Activated CD8-positive, alpha-beta memory T cell treated with anti-CD3 and anti-CD28 coated beads, Interleukin-2, amount 50 U/mL, for 24 hours (primary cell): ENCODE measurements at regions not wholly inside any gene's neighbourhood (a gene's known extent, or its start where the extent isn't known, plus 50 kb on each side); places are given as distances from the start of the nearest gene placed in this dataset.
"Not testable (repeated sequence)": the region's sequence is repeated elsewhere in the genome, so short reads cannot be mapped to it uniquely, and the experiment has no call there.

Source experiments
- DNase-seq: peaks from one replicate; pipeline ENCODE4 v3.0.0-alpha.2; 2020; ENCODE audit errors: extremely low read depth

DNA sequence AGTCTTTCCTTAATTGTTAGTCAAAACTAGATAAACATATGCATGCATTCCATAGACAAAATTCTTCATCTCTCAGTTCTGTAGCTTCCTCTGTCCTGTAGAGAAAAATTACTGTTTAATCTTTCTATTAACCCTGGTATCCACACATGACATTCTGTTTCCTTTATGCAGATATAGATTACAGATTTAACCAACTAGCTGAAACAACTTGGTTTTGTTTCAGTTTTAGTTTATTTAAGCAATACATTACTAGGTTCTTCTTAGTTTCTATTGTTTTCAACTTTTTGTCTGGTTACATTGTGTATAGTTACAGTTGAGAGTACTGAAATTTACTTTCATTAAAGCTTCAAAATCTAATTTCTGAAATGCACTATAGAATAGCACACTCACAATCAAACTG lies 933.9 kb upstream of the EPHA5 start:
- no peak for DNase-seq

DNA sequence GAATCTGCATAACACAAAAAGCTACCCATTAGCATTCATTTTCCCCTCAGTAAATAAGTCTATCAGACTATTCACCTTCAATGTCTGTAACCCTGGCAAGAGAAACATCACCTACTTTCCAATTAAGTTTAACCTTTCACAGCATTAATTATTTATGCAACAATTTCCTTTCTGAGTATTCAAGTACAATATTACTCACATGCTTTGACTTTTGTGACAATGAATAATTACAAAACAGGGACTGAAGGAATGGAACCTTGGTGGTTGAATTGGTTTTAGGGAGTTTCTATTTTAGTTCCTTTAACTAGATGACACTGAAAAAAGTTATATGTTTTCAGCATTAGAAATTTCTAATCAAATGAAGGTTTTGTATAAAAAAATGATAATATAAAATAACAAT lies 932.3 kb upstream of the EPHA5 start:
- DNase-seq, result no peak

DNA sequence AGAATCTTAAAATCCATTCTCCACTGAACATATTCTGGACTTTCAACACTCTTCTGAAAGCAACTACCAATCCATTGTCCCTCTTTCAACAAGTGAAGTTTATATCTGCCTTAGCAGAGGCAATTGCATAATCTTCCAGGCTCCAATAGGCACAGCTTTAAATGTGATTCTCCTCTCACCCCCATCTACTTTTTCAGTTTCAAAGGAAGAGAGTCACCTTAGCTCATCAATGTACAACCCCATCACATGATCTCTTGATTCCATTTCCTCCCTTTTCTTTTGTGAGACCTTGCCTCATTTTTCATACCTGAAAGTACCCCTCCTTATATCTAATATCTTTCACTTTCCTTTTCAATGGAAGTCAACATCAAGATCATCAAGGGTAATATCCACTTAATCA lies 921.7 kb upstream of the EPHA5 start:
- no peak for DNase-seq

DNA sequence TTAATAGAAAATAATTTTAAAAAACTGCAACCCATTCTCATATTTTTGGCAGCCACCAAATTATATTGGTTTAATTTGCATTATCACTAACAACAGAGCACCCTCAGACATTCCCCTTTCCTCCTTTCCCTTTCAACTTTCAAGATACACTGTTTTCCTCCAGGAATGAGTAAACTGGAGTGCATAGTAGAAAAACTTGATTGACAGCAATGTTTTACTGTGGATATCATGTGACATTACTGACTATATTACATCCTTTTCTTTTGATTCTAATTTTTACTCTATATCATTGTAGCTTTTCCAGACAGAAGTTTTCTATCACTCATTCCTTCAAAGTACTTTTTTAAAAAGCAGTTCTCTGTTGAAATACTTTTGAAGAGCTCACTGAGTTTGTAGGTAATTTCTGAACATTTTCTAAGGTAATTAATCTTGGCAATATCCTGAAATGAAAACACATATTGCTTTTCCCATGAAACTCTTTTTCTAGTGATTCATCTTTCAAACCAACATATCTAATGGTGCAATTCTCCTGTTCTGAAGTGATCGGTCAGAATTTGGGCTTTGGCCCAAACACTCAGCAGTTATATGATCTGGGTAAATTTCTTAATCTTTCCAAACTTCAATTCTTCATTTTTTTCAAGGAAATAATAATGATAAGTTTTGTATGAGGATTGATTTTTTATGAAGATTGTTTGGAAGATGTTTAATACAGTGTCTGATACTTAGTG lies 920.4 kb upstream of the EPHA5 start:
- no peak for DNase-seq

DNA sequence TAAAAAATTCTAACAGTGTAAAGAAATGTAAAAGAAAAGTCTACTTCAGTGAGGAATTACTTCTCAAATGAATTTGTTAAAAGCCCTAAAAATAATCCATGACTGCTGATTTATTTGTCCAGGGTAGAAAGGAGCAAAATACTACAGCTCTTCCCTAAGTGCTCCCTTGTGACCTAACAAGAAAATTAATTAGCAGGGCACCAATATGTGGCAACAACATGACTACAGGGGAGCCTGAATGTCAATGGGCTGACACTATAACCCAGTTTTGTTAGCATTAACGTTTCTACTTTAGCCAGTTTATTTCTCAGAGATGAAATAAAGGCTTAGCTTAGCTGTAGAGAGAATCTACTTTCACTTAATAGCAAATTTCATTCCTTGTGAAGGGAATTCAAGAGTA lies 918.9 kb upstream of the EPHA5 start:
- no peak for DNase-seq

DNA sequence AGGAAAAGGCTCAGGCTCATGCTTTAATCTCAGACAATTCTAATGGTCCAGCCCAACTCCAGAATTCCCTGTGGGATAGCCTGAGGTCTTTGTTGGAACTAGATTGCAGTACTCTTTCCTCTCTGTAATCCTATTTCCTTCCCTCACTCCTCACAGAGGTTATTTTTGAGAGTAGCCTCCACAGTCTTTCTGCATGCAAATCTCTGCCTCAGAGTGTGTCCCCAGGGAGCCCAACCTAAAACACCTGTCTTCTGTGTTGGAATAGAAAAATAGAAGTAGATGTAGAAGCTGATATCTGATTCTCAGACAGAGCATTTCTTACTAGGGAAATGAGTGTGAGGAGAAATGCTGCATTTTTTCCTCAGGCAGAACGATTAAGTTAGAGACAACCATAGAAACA lies 915.5 kb upstream of the EPHA5 start:
- no peak for DNase-seq

DNA sequence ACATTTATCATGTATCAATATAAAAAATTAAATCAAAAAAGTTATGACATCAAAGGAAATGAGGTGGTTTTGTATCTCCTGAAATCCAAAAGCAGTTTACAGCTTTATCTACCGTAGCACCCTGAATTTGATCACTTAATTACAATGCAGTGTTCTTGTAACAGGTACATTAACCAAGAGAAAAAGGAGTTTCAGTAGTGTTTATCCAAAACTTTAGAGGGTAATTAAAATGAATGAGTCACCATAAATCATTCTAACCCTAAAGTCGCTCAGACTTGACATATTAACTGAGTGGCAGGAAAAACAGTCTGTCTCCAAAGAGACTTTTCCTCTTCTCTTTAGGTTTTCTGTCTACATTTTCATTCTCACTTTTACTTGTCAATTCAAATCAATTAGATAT lies 907.6 kb upstream of the EPHA5 start:
- no peak for DNase-seq

DNA sequence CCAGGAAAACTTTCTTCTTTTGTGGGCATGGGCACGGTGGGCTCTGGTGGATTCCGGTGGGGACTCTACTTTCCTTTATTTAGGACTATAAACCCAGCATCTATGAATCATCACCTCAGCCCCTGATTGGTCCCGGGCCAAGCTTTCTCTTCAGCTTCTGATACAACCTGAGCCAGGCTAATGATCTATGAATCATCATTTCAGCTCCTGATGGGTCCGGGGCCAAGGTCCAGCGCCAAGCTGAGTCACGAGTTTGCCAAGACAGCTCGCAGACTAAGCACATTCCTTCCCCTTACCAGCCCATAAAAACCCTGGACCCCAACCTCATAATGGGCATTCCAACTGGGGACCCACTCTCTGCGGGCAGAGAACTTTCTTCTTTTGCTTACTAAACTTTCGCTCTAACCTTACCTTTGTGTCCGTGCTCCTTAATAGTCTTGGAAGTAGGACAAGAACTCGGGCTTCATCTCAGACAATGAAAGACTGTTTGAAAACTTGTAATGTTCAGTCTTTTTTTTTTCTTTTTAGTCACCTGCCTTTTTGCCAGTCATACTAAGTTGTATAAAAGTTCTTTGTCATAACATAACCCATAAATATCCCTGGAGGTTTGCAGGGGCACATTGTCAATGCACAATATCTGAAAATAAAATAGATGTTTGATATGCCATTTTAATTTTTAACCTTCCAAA lies 904.9 kb upstream of the EPHA5 start:
- no peak for DNase-seq

DNA sequence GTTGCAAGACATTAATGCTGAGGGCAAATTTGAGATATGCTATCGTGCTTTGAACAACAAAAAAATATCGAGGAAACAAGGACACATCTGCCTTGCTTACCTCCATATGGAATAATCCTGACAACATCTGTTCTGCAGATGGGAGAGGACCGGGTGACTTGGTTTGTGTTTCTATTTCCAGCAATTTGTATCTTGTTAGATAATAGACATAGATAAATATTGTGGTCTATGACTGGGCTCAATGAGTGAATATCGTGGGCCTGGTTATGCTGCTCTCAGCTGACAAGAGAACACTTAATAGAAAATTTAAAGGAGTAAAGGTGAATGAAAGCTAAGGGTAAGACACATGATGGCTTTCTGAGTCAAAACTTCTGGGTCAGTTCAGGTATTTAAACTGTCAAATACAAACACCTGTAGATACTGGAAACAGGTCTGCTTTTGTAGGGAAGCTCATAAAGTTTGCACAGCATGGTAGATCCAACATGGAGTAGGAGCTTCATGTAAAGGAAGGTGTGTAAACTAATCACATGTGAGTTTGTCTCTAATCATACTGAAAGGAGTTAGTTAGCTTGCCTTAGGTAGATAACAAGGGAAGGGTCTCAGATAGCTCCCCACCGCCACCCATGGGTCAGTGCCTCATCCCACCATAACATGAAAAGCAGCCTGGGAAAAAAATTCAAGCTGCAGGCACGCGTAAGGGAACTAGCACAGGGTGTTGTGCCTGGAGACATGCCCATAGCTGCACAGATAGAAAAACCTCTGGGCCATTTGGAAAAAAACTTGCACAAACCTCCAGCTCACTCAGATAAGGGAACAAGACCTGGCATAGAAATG lies 904.1 kb upstream of the EPHA5 start:
- no peak for DNase-seq

DNA sequence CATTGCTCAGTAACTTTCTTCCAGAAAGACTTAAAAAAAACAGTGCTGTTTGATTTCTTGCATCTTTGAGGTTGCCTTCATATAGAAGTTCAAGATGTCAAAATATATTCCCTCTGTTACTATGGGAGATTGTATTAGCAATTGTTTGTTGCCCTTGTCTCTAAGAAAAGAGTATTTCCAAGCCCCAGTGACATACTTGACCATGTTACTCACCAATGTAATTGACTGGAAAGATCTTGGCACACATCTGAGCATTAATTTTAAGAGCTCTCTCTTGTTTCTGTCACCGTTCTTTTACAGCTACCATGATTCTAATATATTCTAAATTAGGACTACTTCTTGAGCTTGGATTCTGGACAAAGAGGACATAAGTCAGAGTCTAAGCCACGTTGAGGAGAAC lies 902.7 kb upstream of the EPHA5 start:
- no peak for DNase-seq

DNA sequence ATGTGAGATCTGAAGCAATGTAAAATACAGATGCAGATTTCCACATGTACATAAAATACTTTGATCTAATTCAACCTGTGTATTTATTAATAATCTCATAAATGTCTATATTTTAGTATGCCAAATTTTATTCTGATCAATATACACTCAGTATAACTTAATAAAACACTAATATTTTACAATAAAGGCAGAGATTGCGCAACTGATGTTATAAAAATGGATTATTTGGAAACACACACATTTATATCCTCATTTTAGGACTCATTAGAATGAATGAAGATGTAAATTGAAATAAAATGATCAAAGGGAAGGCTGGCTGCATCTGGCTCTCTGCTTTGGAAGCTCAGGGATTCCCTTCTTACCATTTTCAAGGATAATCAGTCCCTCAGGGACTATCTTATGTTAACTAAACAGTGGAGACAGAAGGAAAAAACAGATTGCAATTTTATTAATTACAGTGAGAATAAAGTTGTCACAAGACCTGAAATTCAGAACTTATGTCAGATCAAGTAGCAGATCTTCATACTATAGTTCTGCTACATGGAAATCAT lies 900.9 kb upstream of the EPHA5 start:
- no peak for DNase-seq

DNA sequence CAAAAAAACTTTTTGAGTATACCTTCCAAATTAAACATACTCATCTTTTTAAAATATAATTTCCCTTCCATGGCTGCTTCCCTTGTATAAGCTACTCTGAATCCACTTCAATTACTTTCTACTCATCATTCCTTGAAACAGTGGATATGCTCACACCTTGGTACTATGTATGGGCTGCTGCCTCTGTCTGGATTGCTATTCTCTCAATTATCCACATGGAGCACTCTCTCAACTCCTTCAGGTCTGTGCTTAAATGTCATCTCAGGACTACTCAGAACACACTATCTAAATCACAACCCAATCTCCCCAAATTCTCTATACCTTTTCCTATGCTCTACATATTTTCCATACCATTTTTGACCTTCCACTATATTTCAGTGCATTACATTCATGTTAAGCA lies 898.9 kb upstream of the EPHA5 start:
- DNase-seq, result no peak

DNA sequence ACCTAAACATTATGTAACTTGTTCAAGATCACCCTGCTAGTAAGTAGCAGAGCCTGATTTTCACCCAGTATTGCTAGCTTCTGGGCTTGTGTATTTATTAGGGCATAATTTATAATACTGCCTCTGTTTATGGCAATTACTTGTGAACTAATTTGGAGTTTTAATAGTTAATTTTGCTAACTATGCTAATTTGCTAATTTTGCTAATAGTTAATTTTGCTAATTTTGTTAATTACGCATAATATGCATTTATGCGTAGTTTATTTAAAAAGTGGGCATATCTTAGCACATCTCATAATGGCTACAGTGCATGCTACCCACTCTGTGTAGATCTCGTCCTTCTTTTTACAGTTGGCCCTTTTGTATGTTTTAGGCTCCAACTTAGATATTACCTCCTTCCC lies 898.1 kb upstream of the EPHA5 start:
- DNase-seq, result no peak

DNA sequence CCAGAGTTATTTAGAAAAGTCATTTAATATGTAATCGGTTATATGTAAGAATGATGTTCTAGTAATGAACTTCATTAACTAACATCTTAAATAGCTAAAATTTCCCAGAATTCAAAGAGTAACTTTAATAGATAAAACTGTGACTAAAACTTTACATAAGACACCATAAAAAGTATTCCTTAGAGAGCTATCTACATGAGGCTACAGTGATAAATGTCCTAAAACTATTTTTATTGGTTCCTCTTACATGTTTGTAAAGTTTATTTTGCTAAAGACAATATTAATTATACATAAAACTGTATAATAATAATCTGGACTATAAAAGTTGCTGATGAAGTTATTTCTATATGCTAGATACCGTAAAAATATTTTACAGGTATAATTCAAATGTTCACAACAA lies 897.7 kb upstream of the EPHA5 start:
- DNase-seq, result no peak

DNA sequence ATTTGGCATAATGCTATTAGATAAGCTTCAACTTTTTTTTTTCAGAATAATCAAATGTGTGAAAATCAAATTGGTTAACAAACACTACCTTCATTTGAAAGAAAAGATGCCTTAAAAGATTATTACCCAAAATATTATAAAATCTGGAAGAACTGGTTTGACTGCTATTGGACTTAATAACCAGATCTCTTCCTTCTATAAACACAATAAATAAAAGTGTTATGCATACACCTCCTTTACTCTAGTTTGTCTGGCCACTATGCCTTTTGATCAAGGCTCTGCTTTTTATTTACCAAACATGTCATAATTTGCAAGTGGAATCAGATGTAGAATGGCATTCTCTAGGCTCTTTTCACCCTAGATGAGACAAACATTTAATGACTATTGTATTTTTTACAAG lies 897.3 kb upstream of the EPHA5 start:
- no peak for DNase-seq

DNA sequence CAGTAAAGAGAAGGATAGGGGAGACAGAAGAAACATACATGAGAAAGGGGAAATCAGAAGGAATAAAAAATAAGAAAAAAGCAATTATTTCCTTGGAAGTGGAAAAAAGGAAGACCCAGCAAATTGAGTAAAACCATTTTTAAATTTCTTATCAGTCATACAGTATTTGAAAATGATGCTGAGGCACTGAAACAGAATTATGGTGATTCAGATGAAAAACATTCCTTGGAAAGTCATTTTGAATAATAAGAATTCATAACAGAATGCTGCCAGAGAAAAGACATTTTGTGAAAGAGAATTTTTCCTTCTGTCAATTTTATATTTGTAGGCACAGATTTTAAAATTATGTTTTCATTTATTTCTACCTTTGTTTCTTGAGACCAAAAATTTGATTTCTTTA lies 895.5 kb upstream of the EPHA5 start:
- DNase-seq, result no peak

DNA sequence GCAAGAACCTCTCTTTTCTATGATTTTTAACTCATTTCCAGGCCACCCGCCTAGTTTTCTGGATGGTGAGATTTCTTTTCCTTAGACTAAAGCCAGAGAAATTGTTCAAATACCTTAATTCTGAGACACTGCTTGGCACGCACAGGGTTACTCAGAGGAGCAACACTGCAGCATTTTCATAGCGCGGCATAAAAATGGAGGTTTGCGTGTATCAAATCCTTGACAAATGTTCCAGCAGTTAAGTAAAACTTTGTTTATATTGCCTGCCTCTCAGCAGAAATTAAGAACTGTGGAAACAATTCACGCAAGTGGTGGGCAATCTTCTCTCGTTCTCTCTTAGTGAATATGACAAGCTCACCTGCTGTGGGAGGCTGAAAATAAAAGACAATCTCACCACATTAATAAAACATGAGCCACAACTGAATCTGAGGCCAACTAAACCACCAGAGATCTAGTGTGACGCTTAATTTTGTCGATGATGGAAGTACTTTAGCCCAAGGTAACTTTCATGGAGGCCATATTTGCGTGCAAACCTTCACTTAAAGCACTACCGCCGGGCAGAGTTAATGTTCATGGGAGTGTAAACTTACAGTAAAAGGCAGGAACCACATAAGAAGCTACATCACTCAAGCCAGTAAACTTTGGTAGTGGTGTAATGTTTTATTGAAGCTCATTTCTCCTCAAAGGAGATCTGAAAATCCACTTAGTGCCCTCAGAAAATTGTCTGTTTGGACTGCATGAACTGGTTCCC lies 894.8 kb upstream of the EPHA5 start:
- DNase-seq, result no peak

DNA sequence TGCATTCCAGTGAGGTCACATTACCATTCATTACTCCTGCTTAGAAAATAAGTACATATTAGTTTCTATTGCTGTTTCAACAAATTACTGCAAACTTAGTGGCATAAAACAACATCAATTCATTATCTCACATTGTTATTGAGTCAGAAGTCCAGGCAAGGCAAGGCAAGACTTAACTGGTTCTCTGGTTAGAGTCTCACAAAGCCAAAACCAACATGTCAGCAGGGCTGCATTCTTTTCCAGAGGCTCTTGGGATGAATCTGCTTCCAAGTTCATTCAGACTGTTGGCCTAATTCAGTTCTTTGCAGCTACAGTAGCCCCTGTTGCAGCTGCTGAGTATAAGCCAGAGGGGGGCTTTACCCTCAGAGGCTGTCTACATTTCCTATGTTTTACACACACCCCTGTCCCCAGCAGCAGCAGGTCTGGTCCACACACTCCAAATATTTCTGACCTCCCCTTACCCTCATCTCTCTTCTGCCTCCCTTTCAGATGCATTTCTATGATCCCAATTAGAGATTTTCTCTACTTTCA lies 892.1 kb upstream of the EPHA5 start:
- no peak for DNase-seq

DNA sequence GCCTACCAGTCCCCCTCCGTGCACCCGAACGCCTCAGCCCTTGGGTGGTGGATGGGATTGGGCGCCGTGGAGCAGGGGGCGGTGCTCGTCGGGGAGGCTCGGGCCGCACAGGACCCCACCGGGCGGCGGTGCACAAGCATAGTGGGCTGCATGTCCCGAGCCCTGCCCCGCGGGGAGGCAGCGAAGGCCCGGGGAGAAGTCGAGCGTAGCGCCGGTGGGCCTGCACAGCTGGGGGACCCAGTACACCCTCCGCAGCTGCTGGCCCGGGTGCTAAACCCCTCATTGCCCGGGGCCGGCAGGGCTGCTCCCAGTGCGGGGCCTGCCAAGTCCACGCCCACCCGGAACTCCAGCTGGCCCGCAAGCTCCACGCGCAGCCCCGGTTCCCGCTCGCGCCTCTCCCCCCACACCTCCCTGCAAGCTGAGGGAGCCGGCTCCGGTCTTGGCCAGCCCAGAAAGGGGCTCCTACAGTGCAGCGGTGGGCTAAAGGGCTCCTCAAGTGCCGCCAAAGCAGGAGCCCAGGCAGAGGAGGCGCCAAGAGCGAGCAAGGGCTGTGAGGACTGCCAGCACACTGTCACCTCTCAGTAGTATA lies 891.3 kb upstream of the EPHA5 start:
- not testable (repeated sequence) for DNase-seq

DNA sequence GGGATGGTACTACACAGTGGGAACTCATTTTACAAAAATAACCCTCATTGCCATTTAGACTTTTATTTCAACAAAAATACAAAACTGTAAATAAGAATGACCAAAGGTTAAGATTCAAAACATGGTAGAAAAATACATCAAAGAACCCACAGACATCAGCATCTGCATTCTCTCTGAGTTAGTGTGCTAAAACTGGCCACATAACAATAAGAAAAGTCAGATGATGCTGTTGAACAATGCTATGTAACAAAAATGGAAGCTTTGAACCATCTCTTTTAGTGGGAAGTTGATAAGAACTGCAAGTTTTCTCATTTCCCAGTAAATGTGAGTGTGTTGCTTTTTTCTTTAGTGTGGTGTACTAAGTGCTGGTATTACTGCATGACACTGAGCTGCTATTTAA lies 888.4 kb upstream of the EPHA5 start:
- DNase-seq, result no peak

DNA sequence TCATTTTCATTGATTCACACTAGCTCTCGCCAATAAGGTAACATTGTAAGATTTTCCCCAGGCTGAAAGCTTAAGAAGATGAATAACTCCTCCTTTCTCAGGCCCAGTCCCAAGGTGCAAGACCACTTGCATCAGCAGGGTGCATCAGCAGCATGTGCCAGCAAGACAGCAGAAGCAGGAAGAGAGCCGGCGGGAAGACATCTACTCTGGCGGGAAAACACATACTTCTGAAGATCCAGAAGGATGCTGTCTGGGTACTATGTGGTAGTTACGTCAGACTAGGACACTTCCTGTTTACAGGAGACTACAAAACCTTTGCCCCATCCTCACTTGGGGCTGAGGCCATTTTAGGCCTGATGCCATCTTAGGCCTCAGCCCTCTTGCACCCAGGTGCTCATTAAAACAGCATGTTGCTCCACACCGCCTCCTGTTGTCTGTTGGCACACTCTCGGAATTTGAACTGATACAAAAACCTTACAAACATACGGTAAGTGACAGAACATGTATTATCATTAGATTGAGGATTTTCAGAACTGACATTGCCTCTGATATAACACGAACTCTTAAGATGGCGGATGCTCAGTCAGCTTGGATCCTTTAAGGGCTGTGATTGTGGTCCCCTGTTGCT lies 886.5 kb upstream of the EPHA5 start:
- DNase-seq, result no peak
